ENCODE measurements at regions not wholly inside any gene's neighbourhood (a gene's known extent, or its start where the extent isn't known, plus 50 kb on each side); places are given as distances from the start of the nearest gene placed in this dataset.

DNA sequence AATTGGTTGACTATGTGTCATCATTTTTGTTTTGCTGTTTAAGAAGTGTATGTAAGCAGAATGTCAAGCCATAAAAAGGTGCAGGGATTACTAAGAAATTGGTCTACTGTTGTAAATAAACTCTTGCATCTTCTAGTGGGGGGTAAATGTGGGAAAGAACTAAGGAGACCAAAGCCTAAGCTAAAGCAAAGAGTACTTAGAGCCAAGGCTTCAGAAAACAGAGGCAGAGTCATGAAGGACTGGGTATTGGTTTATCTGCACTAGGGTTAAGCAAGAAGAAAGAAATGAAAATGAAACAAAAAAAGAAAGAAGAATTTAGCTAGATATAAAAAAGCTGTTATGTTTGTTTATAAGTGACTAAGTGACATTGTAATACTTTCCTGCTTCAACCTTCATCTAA lies 628.1 kb downstream of the METTL15 start:
- DNase-seq (ENCODE audit: low spot score): no peak

DNA sequence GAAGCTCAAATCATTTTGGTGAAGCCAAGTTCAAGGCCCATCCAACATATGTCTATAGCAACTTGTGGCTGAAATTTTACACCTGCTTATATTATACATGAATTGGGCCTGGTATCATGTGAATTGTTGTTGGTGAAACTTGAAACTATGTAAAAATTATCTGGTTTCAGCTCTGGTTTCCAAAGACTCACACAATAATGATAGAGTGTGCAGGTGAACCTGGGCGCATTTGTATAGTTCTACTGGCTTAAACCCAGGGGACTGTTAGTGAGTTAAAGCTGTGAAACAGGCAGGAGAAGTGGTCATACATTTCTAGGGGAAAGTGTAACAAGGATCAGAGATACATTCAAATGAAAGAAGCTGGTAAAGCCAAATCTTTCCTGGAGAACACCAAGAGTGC lies 627.3 kb downstream of the METTL15 start:
- DNase-seq (ENCODE audit: low spot score): no peak

DNA sequence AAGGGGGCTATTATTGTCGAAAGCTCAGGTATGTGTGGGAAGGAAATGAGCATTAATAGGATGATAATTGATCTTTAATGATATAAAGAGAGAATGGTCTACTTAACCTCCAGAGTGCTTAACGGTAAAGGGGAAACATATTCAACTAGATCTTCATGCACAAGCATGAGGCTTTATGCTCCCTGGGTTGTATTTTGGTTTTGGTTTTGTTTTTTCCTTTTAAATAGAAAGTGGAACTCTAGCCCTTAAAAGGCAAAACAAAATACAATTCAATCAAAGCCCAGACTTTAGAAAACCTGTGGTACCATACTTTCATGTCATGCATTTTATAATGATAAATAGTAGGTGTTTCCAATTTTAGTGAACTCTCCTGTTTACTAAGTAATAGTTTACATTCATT lies 622.7 kb downstream of the METTL15 start:
- no peak for DNase-seq (ENCODE audit: low spot score)

DNA sequence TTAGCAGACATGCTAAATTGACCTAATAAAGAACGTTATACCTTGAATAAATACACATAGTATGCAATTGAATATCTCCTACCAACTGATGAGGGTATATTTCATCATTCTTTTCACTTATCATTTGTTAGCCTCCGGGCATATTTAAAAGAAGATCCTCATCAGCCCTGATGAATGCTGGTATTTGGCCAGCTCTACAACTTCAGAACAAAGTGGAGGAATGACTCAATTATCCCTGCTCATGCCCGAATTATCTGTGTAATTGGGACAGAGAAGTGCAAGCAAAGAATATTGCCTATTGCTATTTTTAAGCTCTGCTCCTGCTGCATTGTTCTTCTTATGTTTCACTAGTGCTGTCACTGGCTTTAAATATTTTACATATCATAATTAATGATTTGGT lies 622.1 kb downstream of the METTL15 start:
- DNase-seq (ENCODE audit: low spot score): peak; percentile 10

DNA sequence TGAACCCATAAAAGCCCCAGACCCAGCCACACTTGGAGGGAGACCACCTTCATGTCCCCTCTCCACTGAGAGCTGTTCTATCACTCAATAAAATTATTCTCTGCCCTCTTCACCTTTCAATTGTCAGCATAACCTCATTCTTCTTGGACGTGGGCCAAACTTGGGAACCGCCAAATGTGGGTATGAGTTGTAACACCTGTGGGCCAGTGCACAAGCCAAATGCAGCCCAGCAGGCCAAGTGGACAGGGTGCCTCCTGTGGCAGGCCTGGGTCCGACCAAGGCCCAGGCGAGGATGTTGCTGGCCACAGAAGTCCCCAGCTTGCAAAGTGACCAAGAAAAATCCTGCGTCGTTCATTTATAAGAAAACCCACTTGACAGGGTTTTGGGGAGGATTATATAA lies 621.2 kb downstream of the METTL15 start:
- DNase-seq (ENCODE audit: low spot score): no peak

DNA sequence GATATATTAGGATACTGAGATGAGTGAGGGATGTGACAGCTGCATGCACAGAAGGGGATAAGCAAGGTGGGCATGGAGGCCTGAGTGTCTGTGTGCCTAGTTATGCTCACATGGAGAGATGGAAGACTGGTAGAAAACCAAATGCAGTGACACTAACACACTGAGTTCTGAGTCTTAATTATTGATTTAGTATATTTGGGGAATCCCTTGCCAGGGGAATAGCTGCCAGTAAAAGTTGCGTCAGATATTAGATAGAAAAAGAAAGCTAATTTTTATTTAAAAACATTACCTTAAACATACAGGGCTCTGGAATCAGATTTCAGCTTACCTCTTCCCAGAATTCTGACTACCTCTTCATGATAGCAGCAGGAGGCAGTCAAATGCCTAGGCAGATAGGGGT lies 620.5 kb downstream of the METTL15 start:
- no peak for DNase-seq (ENCODE audit: low spot score)

DNA sequence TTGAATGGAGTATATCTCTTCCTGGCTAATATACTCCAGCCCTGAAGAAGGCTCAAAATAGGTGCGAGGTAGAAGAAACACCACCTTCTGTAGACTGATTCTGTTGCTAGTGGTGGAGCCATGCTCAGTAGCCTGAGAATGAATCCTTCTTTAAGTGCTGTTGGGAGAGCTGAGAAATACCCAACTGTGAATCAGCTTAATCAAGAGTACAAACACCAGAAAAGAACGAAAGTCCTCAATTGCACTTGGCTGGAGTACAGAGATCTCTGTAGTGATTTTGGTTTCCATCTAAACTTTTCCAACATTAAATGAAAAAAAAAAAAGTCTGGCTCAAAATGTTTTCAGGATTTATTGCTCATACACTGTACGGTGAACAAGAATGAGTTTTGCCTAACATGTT lies 619.1 kb downstream of the METTL15 start:
- peak; percentile 45 for DNase-seq (ENCODE audit: low spot score)

DNA sequence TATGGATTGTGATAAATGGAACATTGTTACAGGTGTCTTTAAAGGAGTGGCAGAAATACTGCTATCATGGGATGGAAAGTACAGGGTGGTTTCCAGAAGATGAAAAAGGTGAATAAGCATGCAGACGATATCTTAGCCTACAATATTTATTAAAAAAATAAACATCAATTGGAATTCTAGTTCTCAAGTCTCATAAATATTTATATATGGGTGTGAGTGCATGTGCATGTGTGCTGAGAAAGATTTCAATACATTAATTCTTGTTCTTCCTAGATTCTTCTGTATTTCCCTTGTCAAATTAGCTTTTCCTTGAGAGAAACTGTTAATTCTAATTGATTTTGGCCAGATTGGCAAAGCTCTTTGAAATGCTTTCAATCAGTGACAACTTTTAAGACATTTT lies 618.2 kb downstream of the METTL15 start:
- DNase-seq (ENCODE audit: low spot score): no peak

DNA sequence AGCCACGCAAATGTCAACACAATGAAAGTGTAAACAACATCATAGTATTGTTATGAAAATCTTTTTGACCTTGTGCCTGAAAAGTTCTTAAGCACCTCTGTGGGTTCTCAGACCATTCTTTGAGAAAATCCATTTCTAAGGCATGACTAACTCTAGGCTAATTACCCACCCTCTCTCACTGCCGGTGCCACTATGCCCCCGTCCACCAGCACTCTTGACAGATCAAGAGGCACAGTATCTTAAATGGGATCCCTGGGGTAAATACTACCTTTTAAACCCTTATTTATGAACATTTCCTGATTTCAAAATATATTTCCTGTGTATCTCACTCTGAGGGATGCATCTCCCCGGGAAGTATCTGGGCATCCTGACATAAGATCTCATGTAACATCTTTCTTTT lies 607.5 kb downstream of the METTL15 start:
- no peak for DNase-seq (ENCODE audit: low spot score)

DNA sequence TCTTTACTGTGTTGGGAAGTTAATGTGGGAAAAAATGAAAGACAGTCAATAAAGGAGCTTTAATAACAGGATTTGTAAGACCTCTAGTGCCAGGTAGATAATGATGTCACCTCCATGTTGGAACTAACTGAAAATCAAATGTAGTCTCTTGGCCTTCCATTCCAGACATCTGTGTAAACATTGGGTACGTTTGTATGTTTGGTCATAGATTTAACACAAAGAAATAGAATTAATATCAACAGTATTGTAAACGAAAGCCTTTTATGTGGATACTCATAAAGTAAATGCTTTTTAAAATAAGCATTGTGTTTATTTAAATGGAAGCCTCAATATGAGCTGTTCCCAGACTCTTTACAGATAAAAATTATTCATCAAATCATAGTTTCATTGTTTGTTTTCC lies 605.7 kb downstream of the METTL15 start:
- no peak for DNase-seq (ENCODE audit: low spot score)

DNA sequence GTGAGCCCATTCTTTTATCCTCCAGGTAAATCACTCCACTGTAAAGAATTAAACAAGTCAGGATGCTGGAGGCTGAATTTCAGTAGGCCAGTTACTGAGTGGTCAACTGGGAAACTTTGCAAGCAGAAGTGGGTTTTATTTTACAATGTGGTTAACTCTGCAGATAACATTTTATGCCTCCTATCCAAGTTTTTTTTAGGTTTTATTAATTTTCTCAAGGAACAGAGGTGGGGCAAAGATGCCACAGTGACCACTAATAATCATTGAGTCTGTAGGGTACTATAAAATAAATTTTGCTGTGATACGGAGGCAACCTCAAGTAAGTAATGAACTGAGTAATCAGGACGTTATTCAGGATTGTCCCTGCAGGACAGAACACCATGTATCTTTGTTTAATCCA lies 599.9 kb downstream of the METTL15 start:
- DNase-seq (ENCODE audit: low spot score): no peak

DNA sequence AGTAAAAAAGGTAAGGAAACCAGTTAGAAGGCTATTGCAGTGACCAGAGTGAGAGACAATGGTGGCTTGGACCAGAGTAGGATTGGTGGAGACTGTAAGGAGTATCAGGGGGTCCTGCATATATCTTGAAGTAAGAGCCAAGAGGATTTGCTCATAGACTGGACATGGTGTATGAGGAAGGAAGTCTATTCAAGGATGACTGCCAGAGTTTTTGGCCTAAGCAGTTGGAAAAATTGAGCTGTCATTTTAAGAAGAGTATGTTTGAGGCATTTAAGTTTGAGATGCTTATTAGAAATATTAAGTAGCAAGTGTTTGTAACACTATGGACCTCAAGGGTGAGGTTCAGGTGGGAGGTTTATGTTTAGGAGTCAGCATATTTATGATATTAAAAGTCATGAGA lies 596.6 kb downstream of the METTL15 start:
- no peak for DNase-seq (ENCODE audit: low spot score)

DNA sequence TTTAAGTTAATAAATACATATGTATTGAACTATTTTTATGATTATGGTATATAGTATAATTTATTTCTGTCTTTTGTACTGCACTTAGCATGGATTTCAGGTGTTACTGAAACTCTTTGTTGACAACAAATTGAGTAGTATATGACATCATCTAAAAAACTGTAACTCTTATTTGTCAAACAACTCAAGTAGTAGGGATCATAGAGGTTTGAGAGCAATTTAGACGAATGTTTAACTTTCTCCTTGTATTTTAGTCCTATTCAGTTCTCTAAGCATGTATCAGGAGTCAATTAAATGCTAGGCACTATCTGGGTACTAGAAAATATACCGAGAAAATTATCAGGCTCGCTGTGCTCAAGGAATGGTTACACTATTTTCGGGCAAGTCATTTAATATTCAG lies 595.2 kb downstream of the METTL15 start:
- no peak for DNase-seq (ENCODE audit: low spot score)

DNA sequence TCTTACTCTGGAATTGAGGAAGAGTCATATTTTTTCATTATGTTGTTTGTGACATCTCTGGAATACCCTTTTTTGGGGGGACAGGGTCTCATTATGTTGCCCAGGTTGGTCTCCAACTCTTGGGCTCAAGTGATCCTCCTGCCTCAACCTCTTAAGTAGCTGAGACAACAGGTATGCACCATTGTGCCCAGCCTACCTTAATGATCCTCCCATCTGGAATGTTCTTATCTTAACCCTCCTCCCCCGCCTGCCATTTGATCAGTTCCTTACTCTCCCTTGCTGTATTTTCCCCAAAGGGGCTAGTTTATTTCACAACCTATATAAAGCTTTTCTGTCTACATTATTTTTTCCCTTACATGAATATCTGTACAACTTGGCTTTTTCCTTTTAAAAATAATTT lies 594.7 kb downstream of the METTL15 start:
- DNase-seq (ENCODE audit: low spot score): no peak

DNA sequence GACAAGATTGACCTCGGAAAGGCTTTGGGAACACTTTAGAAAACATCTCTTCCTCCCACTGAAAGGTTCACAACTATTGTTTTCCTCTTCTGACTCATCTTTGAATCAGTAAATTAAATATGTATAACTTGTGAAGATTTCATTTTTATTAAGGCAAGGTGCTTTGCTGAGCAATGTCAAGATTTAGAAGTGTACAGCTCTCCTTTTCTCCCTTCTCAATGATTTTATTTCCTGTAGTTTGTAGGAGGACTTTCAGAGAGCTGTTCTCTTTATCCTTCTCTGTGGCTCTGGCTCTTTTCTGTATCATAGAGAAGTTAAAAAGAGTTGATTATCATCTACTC lies 594.2 kb downstream of the METTL15 start:
- DNase-seq (ENCODE audit: low spot score): no peak

DNA sequence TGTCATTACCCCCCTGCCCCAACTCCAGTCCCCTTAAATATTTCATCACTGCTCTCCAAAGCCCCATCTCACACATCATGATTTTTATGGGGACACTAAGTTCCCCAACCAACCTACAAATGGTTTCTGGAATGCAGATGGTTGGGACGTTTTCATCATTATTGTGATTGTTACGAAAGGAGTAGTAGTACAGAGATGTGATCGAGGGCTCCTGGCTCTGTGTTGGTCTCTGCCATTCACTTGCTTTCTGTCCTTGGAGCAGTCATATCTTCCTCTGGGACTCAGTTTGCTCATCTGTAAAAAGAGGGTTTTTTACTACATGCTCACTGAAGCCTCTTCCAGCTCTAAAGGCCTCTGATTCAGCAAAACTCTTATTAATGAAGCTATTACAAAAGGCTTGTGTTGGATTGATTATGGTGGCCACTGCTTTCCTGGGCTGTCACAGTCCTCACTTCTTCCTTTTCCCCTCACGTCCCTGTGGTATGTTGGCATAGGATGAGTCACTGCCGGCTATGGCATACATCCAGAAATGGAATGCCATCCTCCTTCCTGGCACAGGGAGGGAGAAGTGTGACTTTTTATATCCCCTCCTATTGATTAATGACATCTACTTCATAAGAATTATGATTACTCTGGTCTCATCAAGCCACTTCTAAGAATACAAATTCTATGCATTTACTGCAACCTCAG lies 593.7 kb downstream of the METTL15 start:
- DNase-seq (ENCODE audit: low spot score): no peak

DNA sequence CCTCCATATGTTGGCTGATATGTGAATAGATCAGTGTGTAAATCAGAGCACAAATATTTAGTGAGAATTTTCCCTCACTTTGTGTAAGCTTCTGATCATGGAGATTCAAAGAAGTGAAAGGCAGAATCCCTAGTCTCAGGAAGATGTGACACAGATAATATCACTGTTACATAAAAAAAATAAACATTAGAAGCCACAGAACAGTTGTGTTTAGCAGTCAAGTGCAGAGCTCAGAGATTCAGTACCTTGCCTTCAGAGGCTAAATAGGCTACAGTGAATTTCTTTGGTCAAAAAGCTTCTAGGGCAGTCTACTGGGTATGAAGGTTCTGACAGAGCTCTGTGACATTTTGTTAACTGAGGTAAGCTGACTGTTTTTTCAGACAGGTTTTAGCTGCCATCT lies 591.5 kb downstream of the METTL15 start:
- DNase-seq (ENCODE audit: low spot score): no peak

DNA sequence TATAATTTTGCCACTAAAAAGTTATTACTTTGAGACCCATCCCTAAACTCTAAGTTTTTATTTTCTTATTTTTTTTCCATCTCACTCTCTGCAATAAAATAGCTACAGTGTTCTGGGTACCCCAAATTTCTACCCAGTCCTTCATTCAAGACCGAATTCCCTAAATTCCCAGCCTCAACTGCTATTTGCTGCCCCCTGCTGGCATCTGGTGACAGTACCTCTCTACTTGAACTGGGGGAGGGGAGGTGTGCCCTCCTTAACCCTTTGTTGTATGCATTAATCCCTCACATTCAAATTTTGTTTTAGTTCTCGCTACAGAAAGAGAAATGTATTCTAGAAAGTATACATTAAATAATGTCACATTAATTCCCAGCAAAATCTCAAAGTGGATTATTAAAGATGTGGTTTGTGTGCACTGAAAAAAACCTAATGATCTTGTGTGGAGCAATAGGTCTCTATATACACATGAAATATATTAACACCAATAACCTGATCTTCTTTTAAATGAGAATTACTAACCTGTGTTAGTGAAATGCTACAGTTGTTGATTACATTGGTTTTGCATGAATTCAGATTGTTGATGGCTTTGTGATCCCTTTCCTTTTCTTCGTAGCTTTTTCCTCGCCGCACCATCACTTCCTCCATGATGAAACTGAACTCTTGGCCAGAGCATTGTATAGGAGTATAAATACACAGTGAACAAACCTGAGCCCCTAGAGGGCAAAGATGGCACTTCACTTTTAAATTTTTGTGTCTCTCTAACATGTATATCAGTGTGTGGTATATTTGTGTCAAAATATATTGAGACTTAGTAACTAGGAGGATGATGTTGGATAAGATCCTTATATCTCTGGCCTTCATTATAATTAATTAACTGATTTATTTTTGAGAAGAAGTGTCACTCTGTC lies 590.0 kb downstream of the METTL15 start:
- DNase-seq (ENCODE audit: low spot score): peak; percentile 55

DNA sequence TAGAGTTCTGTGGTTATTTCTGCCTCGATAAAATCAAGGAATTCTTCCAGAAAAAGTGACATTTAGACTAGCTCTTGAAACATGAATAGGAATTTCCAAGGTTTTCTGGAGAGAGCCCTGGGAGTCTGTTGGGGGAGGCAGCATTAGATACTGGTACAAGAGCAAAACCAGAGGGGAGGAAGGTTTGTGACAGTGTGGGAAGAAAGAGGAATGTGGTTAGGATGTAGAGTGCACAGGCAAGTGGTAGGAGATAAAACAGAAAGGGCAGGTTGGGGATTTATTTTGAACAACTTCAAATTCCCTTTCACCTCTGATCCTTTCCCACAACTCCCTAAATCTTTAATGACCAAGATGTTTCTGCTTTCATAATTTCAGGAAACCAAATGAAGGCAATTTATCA lies 588.4 kb downstream of the METTL15 start:
- DNase-seq (ENCODE audit: low spot score): no peak

DNA sequence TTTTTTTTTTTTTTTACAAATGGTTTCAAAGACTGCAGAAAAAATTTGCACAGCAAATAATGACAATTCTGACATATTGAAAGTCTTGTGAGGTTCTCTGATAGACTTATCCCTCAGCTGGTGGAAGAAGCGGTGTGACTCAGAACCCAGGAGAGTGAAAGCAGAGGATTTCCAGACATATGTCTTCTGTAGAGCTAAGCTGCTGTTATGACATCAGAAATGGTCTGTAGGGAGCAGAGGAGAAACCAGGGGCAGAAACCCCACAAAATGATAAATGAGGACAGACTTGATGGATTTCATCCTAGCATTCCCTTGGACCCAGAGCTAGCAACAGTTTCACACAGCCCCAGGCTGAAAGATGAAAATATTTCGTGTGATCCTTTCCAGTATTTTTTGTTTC lies 582.6 kb downstream of the METTL15 start:
- DNase-seq (ENCODE audit: low spot score): no peak

DNA sequence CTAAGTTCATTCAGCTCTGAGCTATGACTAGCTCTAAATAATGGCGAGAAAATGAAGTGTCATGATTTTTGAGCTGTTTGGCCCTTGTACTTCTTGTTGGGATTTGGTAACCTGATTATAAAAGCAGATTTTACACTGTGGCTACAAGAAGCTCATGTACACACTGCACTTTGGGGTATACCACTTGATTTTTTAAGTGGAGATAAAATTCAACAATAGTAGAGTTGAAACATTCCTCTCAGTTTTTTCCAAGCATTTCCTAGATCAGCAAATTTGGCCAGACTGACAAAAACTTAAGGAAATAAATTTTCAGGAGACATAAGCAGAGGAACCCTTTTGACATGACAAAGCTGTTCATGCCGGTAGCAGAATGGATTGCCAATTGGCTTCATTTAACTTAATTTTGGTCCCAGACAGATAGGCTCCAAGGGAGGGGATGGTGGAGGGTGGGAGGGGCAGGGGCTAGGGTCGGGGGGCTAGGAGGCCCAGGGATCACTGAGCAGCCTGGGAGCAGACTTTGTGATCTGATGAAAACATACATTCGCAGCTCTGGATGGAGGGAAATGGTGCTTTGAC lies 575.9 kb downstream of the METTL15 start:
- no peak for DNase-seq (ENCODE audit: low spot score)

DNA sequence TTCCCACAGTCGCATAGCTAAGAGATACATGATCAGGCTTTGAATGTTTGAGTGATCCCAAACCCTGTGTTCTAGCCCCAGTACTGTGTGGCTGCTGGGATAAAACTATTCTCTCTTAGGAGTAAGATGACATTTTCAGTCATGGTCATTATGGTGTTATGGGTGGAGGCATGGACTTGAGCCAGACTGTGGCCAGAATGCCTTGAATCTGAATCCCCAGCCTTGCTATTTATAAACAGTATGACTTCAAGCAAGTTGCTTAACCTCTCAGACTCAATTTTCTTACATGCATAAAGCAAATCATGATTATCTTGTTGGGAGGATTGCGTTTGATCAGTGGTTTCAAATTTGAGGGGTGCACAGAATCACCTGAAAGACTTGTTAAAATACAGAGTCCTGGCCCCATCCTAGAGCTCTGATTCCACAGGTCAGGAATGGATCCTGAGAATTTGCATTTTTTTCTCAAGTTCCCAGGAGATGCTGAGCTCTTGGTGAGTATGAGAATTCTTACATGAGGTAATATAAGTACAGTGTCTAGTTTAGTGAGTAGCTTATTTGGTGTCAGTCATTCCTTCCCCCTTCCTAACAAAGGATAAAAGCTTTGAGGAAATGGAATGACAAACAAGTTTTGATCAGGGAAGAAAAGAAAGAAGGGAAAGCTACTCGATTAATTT lies 571.7 kb downstream of the METTL15 start:
- peak; percentile 88 for DNase-seq (ENCODE audit: low spot score)

DNA sequence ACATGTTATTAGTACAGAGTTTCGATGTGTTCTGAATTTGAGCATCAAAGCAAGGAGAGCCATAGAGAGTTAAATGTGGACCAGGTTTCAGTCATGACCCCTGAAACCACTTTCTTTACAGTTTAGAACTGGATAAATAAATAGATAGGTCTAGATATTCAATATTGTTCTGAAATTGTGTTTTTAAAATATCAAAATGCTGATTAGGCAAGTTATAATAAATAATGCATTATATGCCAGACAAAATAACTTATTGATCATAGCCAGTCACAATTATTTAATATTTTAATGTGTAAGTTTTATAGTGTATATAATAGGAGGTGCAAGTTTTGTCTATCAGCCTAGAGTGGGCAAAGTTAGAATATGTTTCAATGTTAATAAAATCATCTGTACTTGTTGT lies 569.5 kb downstream of the METTL15 start:
- no peak for DNase-seq (ENCODE audit: low spot score)
